ENCODE measurements at regions not wholly inside any gene's neighbourhood (a gene's known extent, or its start where the extent isn't known, plus 50 kb on each side); places are given as distances from the start of the nearest gene placed in this dataset.

DNA sequence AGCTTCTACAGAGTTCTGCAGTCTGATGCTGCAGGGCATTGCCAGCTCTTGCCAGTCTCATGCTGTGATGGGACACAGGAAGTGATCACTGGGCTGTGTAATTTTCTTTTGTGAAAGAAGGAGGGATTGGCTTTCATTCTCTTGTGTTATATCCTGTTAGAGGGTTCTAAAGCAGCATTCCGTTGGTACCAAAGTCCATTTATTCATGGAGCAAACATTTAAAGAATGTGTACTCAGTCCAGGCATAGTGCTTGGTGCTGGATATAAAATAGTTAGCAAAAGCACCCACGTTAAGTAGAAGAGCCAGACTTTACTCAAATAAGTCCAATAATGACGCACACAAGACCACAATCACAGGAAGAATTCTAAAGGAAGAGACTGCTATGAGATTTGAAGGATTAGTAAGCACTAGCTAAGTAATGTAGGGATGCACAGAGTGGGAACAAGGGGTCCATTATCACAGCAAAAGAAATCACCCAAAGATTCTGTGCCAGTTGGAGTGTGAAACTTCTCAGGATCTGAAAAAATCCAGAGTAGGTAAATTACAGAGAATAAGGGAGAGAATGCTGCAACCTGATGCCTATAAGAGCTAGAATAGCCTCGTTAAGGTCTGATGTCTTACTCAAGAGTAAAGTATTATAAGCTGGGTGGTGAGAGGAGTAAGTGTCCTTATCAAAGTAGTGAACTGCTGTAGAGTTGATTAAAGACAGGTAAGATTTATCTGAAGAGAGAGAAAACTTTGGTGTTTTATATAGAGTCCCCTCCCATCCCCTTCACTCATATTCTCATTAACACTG, 728.3 kb downstream of the METTL15 start:
- TF ChIP-seq EZH2phosphoT487 (IDR thresholded peaks at IDR 0.05; ENCODE audit: insufficient read depth, low read depth): no peak
- no peak for TF ChIP-seq EZH2 (IDR thresholded peaks at IDR 0.05; ENCODE audit: insufficient read depth, poor library complexity, severe bottlenecking)
